Astrocyte of the spinal cord (primary cell): ENCODE measurements at regions not wholly inside any gene's neighbourhood (a gene's known extent, or its start where the extent isn't known, plus 50 kb on each side); places are given as distances from the start of the nearest gene placed in this dataset.

Source experiments
- DNase-seq: peaks from one replicate; pipeline ENCODE4 v3.0.0; 2011; ENCODE audit warnings: low read depth, low spot score
- H3K4me3 ChIP-seq: 2 replicates; pipeline ENCODE4 v1.5.1; 2011; ENCODE audit warnings: low read depth, mild to moderate bottlenecking, low read length, moderate library complexity
- CTCF ChIP-seq: IDR thresholded peaks from 2 replicates; pipeline ENCODE4 v1.5.1; 2012; ENCODE audit warnings: low read depth, mild to moderate bottlenecking, low read length, inconsistent platforms
- in situ Hi-C: cut with HindIII; loops from 2 replicates; pipeline ENCODE4 v1.10.0; 2017; ENCODE audit warnings: low sequenced_read_pairs

DNA sequence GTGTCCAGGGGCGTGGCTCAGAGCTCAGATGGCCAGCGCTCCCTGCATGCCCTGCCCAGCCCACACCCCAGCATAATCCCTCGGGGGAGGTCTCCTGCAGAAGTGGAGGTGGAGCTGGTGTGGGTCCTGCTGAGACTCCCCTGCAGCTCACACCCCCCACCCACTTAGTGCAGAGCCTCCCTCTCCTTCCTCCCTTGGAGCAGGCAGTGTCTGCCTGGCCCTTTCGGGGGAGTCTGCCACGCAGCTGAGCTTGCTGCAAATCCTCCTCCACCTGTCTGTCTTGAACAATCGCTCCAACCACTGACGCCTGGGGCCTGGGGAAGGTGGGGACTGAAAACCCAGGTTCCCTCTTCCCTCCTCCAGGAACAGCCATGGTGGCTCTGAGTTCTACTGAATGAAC, 219.7 kb upstream of the PPP2R2D start:
- in situ Hi-C loops = no loop called here
- no peak for TF ChIP-seq CTCF
- DNase-seq = no peak
- no peak overlapping the region for H3K4me3 ChIP-seq

DNA sequence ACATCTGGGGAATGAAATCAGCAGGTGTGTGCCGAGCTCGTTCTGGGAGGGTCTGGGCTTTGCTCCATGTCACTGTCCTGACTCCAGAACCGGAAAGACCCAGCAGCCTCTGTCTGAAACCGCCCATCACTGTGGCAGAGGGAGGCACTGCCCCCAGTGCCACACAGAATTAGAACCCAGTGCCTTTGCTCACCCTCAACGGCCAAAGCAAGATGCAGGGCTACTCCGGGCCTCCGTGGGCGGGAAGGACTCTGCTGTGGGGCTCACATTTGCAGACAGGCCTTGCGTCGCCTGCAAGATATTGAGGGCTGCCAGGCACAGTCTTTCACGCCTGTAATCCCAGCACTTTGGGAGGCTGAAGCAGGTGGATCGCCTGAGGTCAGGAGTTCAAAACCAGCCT, 219.2 kb upstream of the PPP2R2D start:
- no peak for TF ChIP-seq CTCF
- no peak overlapping the region for H3K4me3 ChIP-seq
- DNase-seq = no peak
- in situ Hi-C loops = no loop called here

- DNase-seq = no peak
- H3K4me3 ChIP-seq = no peak overlapping the region
- TF ChIP-seq CTCF = no peak
- in situ Hi-C loops = no loop called here
Measured at GRCh38 chr10:131682271-131682962, 218.4 kb upstream of the PPP2R2D start.

GRCh38 chr10:131683281-131683861, 217.4 kb upstream of the PPP2R2D start:
- H3K4me3 ChIP-seq = no peak overlapping the region
- in situ Hi-C loops = no loop called here
- DNase-seq = no peak
- no peak for TF ChIP-seq CTCF

GRCh38 chr10:131683941-131684340, 216.9 kb upstream of the PPP2R2D start:
- in situ Hi-C loops = no loop called here

DNA sequence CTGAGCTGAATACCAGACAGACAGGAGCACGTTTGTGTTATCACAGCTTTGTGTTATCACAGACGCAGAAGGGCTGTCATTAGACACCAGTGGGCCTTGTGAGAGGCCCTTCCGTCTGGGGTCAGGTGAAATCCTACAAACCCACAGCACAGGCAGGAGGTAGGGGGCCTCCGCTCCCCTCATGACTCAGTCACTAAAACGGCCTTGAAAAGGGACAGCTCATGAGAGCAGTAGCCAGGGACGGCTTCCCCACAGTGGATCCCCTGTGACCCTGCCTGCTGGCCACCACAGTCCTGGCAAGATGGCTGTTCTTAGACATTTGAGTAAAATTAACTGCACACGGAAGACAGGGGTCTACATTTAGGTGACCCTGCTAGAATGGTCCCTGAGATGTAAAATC, 215.8 kb upstream of the PPP2R2D start:
- in situ Hi-C loops = no loop called here
- no peak overlapping the region for H3K4me3 ChIP-seq
- DNase-seq = no peak
- no peak for TF ChIP-seq CTCF

More at GRCh38 chr10:131683941-131684340, 216.9 kb upstream of the PPP2R2D start:
- DNase-seq = no peak
- no peak for TF ChIP-seq CTCF
- H3K4me3 ChIP-seq = no peak overlapping the region
